ENCODE measurements at regions not wholly inside any gene's neighbourhood (a gene's known extent, or its start where the extent isn't known, plus 50 kb on each side); places are given as distances from the start of the nearest gene placed in this dataset.

DNA sequence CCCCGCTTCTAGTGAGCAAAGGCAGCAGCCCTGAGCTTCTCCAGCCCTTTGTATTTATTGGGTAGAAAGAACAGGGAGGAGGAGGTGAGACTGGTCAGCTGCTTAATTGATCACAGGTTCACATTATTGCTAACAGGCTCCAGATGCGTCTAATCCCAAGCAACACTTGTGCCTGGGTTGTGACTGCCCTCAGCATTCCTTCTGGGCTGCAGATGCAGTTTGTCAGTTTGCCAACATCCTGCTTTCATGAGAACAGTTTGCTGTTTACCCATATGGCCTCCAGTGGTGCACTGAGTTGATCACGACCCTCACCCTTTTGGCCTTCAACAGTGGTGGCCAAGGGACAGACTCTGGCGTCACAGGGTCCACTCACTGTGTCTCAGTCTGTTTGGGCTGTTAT, 159.5 kb upstream of the ZNF516 start:
- H2AFZ ChIP-seq (ENCODE audit: low read length), result no peak overlapping the region
- no peak overlapping the region for H3K4me2 ChIP-seq (ENCODE audit: low read length)
- ChIA-PET CTCF (ENCODE audit: unreplicated experiment) (no interaction called here), POLR2A (no interaction called here)
- H3K27ac ChIP-seq (ENCODE audit: low read depth, low read length, poor library complexity, severe bottlenecking), result no peak overlapping the region
- H3K36me3 ChIP-seq (ENCODE audit: insufficient read depth, low read length), result no peaks in the 10 kb centered on the region
- intact Hi-C loops (cut with micrococcal nuclease; ENCODE audit: unreplicated experiment), result no loop called here
- no peaks in the 10 kb centered on the region for H3K9me3 ChIP-seq (ENCODE audit: low read length)
- DNase-seq (ENCODE audit: low spot score), result no peak
- H3K4me3 ChIP-seq (ENCODE audit: low read depth, low read length, poor library complexity, severe bottlenecking), result no peak overlapping the region
- no TSS peak for BruUV-seq (replicated peaks)
- H3K4me1 ChIP-seq (ENCODE audit: insufficient read depth, low read length, poor library complexity, severe bottlenecking), result no peaks in the 10 kb centered on the region
- H4K20me1 ChIP-seq (ENCODE audit: insufficient read depth, low read length), result no peaks in the 10 kb centered on the region
- TF ChIP-seq, protein P1, sequence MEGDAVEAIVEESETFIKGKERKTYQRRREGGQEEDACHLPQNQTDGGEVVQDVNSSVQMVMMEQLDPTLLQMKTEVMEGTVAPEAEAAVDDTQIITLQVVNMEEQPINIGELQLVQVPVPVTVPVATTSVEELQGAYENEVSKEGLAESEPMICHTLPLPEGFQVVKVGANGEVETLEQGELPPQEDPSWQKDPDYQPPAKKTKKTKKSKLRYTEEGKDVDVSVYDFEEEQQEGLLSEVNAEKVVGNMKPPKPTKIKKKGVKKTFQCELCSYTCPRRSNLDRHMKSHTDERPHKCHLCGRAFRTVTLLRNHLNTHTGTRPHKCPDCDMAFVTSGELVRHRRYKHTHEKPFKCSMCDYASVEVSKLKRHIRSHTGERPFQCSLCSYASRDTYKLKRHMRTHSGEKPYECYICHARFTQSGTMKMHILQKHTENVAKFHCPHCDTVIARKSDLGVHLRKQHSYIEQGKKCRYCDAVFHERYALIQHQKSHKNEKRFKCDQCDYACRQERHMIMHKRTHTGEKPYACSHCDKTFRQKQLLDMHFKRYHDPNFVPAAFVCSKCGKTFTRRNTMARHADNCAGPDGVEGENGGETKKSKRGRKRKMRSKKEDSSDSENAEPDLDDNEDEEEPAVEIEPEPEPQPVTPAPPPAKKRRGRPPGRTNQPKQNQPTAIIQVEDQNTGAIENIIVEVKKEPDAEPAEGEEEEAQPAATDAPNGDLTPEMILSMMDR (conservative IDR thresholded peaks at IDR 0.05; ENCODE audit: low read length), result no peak
- no peak for TF ChIP-seq EZH2phosphoT487 (IDR thresholded peaks at IDR 0.05; ENCODE audit: borderline replicate concordance, low read depth, low read length)
- no peaks in the 10 kb centered on the region for H3K9me2 ChIP-seq (ENCODE audit: insufficient read depth, low read length)
- H3K79me2 ChIP-seq (ENCODE audit: insufficient read depth, low read depth, low read length), result no peaks in the 10 kb centered on the region

DNA sequence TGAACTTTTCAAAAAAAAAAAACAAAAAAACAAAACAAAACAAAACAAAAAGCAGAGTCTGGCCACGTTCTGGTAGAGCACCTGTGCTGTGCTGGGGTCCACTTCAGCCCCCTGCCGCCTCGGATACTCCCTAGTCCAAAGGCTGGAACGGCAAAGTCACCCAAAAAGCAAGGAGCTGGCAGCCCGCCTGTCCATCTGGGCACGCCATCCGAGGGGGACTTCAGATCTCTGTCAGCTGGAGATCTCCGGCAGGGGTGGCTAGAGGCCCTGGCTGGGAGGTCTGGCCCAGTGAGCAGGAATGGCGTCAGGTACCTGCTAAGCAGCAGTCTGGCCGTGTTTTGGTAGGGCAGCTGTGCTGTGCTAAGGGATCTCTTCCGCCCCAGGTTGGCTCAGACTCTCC, 152.3 kb upstream of the ZNF516 start:
- Histone ChIP-seq H3K4me1 (ENCODE audit: insufficient read depth, low read length, poor library complexity, severe bottlenecking) (no peaks in the 10 kb centered on the region), H3K4me3 (ENCODE audit: low read depth, low read length, poor library complexity, severe bottlenecking) (no peak overlapping the region), H3K9me3 (ENCODE audit: low read length) (no peaks in the 10 kb centered on the region), H4K20me1 (ENCODE audit: insufficient read depth, low read length) (no peaks in the 10 kb centered on the region), H3K9me2 (ENCODE audit: insufficient read depth, low read length) (no peaks in the 10 kb centered on the region), H3K4me2 (ENCODE audit: low read length) (no peak overlapping the region), H2AFZ (ENCODE audit: low read length) (no peak overlapping the region), H3K27ac (ENCODE audit: low read depth, low read length, poor library complexity, severe bottlenecking) (no peak overlapping the region), H3K36me3 (ENCODE audit: insufficient read depth, low read length) (no peaks in the 10 kb centered on the region), H3K79me2 (ENCODE audit: insufficient read depth, low read depth, low read length) (no peaks in the 10 kb centered on the region)
- intact Hi-C loops (cut with micrococcal nuclease; ENCODE audit: unreplicated experiment), result no loop called here
- no peak for DNase-seq (ENCODE audit: low spot score)
- no peak for TF ChIP-seq EZH2phosphoT487 (IDR thresholded peaks at IDR 0.05; ENCODE audit: borderline replicate concordance, low read depth, low read length)
- TF ChIP-seq, protein P1 (conservative IDR thresholded peaks at IDR 0.05; ENCODE audit: low read length), result no peak
- no TSS peak for BruUV-seq (replicated peaks)
- ChIA-PET CTCF (ENCODE audit: unreplicated experiment) (no interaction called here), POLR2A (no interaction called here)

DNA sequence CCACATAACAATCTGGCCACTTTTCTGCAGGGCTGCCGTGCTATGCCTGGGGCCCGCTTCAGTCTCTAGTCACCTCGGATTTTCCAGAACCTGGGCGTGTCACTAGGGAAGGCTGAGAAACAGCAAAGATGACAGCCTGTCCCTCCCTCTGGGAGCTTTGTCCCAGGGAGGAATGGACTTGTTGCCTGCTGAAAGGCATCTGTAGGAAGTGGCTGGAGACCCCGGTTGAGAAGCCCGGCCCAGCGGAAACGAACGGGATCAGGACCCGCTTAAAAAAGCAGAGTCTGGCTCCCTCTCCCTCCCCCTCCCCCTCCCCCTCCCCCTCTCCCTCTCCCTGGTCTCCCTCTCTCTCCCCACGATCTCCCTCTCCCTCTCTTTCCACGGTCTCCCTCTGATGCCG, 149.5 kb upstream of the ZNF516 start:
- H3K79me2 ChIP-seq (ENCODE audit: insufficient read depth, low read depth, low read length), result no peaks in the 10 kb centered on the region
- no TSS peak for BruUV-seq (replicated peaks)
- H3K4me2 ChIP-seq (ENCODE audit: low read length), result no peak overlapping the region
- H3K36me3 ChIP-seq (ENCODE audit: insufficient read depth, low read length), result no peaks in the 10 kb centered on the region
- H4K20me1 ChIP-seq (ENCODE audit: insufficient read depth, low read length), result no peaks in the 10 kb centered on the region
- DNase-seq (ENCODE audit: low spot score), result no peak
- no peaks in the 10 kb centered on the region for H3K4me1 ChIP-seq (ENCODE audit: insufficient read depth, low read length, poor library complexity, severe bottlenecking)
- POLR2A ChIA-PET, result no interaction called here
- H3K27ac ChIP-seq (ENCODE audit: low read depth, low read length, poor library complexity, severe bottlenecking), result no peak overlapping the region
- CTCF ChIA-PET (ENCODE audit: unreplicated experiment), result no interaction called here
- no peaks in the 10 kb centered on the region for H3K9me2 ChIP-seq (ENCODE audit: insufficient read depth, low read length)
- no peak overlapping the region for H3K4me3 ChIP-seq (ENCODE audit: low read depth, low read length, poor library complexity, severe bottlenecking)
- TF ChIP-seq EZH2phosphoT487 (IDR thresholded peaks at IDR 0.05; ENCODE audit: borderline replicate concordance, low read depth, low read length), result no peak
- TF ChIP-seq, protein P1 (conservative IDR thresholded peaks at IDR 0.05; ENCODE audit: low read length), result no peak
- intact Hi-C loops (cut with micrococcal nuclease; ENCODE audit: unreplicated experiment), result no loop called here
- no peak overlapping the region for H2AFZ ChIP-seq (ENCODE audit: low read length)
- no peaks in the 10 kb centered on the region for H3K9me3 ChIP-seq (ENCODE audit: low read length)

All from OCI-LY7 (cell line).